ENCODE measurements at regions not wholly inside any gene's neighbourhood (a gene's known extent, or its start where the extent isn't known, plus 50 kb on each side); places are given as distances from the start of the nearest gene placed in this dataset.

GRCh38 chr11:70719516-70719915 is 321.2 kb downstream of the CTTN start:
- intact Hi-C loops (cut with DNase I) = no loop called here
- no peak for DNase-seq (ENCODE audit: low spot score)

GRCh38 chr11:70720281-70720680 is 322.0 kb downstream of the CTTN start:
- intact Hi-C loops (cut with DNase I) = no loop called here
- DNase-seq (ENCODE audit: low spot score) = no peak

- DNase-seq (ENCODE audit: low spot score) = no peak
- intact Hi-C loops (cut with DNase I) = no loop called here
These were observed 322.7 kb downstream of the CTTN start for GRCh38 chr11:70721006-70721405.

- intact Hi-C loops (cut with DNase I) = no loop called here
- no peak for DNase-seq (ENCODE audit: low spot score)
These were observed 326.9 kb downstream of the CTTN start for GRCh38 chr11:70725278-70725677.

- DNase-seq (ENCODE audit: low spot score) = no peak
- intact Hi-C loops (cut with DNase I) = no loop called here
These were observed 327.4 kb downstream of the CTTN start for GRCh38 chr11:70725739-70726138.

GRCh38 chr11:70727021-70727420 is 328.7 kb downstream of the CTTN start:
- DNase-seq (ENCODE audit: low spot score) = no peak
- intact Hi-C loops (cut with DNase I) = no loop called here

- no peak for DNase-seq (ENCODE audit: low spot score)
- intact Hi-C loops (cut with DNase I) = no loop called here
These were observed 329.7 kb downstream of the CTTN start for GRCh38 chr11:70727899-70728620.

GRCh38 chr11:70729949-70730348 is 331.6 kb downstream of the CTTN start:
- no peak for DNase-seq (ENCODE audit: low spot score)
- intact Hi-C loops (cut with DNase I) = no loop called here

- no peak for DNase-seq (ENCODE audit: low spot score)
These were observed 332.1 kb downstream of the CTTN start for GRCh38 chr11:70730411-70730810.

GRCh38 chr11:70731271-70732022 is 333.1 kb downstream of the CTTN start:
- intact Hi-C loops (cut with DNase I) = no loop called here
- no peak for DNase-seq (ENCODE audit: low spot score)

More at GRCh38 chr11:70730411-70730810, 332.1 kb downstream of the CTTN start:
- intact Hi-C loops (cut with DNase I) = no loop called here

- intact Hi-C loops (cut with DNase I) = no loop called here
- no peak for DNase-seq (ENCODE audit: low spot score)
These were observed 333.9 kb downstream of the CTTN start for GRCh38 chr11:70732023-70732880.

GRCh38 chr11:70732881-70733196 is 334.5 kb downstream of the CTTN start:
- intact Hi-C loops (cut with DNase I) = no loop called here
- no peak for DNase-seq (ENCODE audit: low spot score)

GRCh38 chr11:70733327-70734325 is 335.3 kb downstream of the CTTN start:
- DNase-seq (ENCODE audit: low spot score) = no peak
- intact Hi-C loops (cut with DNase I) = no loop called here

GRCh38 chr11:70734379-70734778 is 336.1 kb downstream of the CTTN start:
- intact Hi-C loops (cut with DNase I) = no loop called here
- DNase-seq (ENCODE audit: low spot score) = no peak

- DNase-seq (ENCODE audit: low spot score) = no peak
- intact Hi-C loops (cut with DNase I) = no loop called here
These were observed 336.6 kb downstream of the CTTN start for GRCh38 chr11:70734911-70735310.

GRCh38 chr11:70735976-70736375 is 337.6 kb downstream of the CTTN start:
- no peak for DNase-seq (ENCODE audit: low spot score)
- intact Hi-C loops (cut with DNase I) = no loop called here

- no peak for DNase-seq (ENCODE audit: low spot score)
- intact Hi-C loops (cut with DNase I) = no loop called here
These were observed 338.1 kb downstream of the CTTN start for GRCh38 chr11:70736461-70736860.

GRCh38 chr11:70736937-70737640 is 338.8 kb downstream of the CTTN start:
- no peak for DNase-seq (ENCODE audit: low spot score)

More at GRCh38 chr11:70736937-70737640, 338.8 kb downstream of the CTTN start:
- intact Hi-C loops (cut with DNase I) = no loop called here
